Anterior cingulate cortex (tissue), 58 donors: ENCODE measurements at regions not wholly inside any gene's neighbourhood (a gene's known extent, or its start where the extent isn't known, plus 50 kb on each side); places are given as distances from the start of the nearest gene placed in this dataset.
"Not testable (repeated sequence)": the region's sequence is repeated elsewhere in the genome, so short reads cannot be mapped to it uniquely, and the experiment has no call there.

Experiments
- DNase-seq, 58 donors: peaks; one replicate each; lab custom pipeline; 2025; lab: John Stamatoyannopoulos, UW

GRCh38 chr6:19356692-19357091 lies 480.5 kb upstream of the ID4 start:
- no peak for DNase-seq

- no peak for DNase-seq
These were observed 474.8 kb upstream of the ID4 start for GRCh38 chr6:19362396-19362795.

GRCh38 chr6:19368511-19368910 lies 468.7 kb upstream of the ID4 start:
- no peak for DNase-seq

- no peak for DNase-seq
These were observed 467.4 kb upstream of the ID4 start for GRCh38 chr6:19369785-19370184.

- no peak for DNase-seq
These were observed 466.3 kb upstream of the ID4 start for GRCh38 chr6:19370831-19371230.

- no peak for DNase-seq
These were observed 461.6 kb upstream of the ID4 start for GRCh38 chr6:19375613-19376012.

GRCh38 chr6:19377722-19378121 lies 459.4 kb upstream of the ID4 start:
- no peak for DNase-seq

- DNase-seq, result no peak
These were observed 456.9 kb upstream of the ID4 start for GRCh38 chr6:19380293-19380692.

GRCh38 chr6:19382676-19383075 lies 454.5 kb upstream of the ID4 start:
- no peak for DNase-seq

GRCh38 chr6:19391926-19392325 lies 445.2 kb upstream of the ID4 start:
- no peak for DNase-seq

GRCh38 chr6:19394051-19394450 lies 443.1 kb upstream of the ID4 start:
- DNase-seq, result no peak

GRCh38 chr6:19394687-19395086 lies 442.5 kb upstream of the ID4 start:
- no peak for DNase-seq

GRCh38 chr6:19395316-19395715 lies 441.9 kb upstream of the ID4 start:
- DNase-seq, result no peak

GRCh38 chr6:19399406-19399805 lies 437.8 kb upstream of the ID4 start:
- DNase-seq, result peak in 29 of 58 donors; percentile 0 to 54 (median 6)

- not testable (repeated sequence) for DNase-seq
These were observed 432.3 kb upstream of the ID4 start for GRCh38 chr6:19404884-19405283.

GRCh38 chr6:19408331-19408730 lies 428.8 kb upstream of the ID4 start:
- DNase-seq, result no peak

- no peak for DNase-seq
These were observed 426.7 kb upstream of the ID4 start for GRCh38 chr6:19410481-19410880.

GRCh38 chr6:19413323-19413722 lies 423.8 kb upstream of the ID4 start:
- DNase-seq, result no peak

GRCh38 chr6:19415605-19416326 lies 421.4 kb upstream of the ID4 start:
- DNase-seq, result no peak

GRCh38 chr6:19416811-19417210 lies 420.4 kb upstream of the ID4 start:
- no peak for DNase-seq

GRCh38 chr6:19417713-19418112 lies 419.5 kb upstream of the ID4 start:
- no peak for DNase-seq

- no peak for DNase-seq
These were observed 412.3 kb upstream of the ID4 start for GRCh38 chr6:19424853-19425252.

GRCh38 chr6:19427548-19427947 lies 409.6 kb upstream of the ID4 start:
- DNase-seq, result no peak
